BE2C (cell line): ENCODE measurements at regions not wholly inside any gene's neighbourhood (a gene's known extent, or its start where the extent isn't known, plus 50 kb on each side); places are given as distances from the start of the nearest gene placed in this dataset.
"Not testable (repeated sequence)": the region's sequence is repeated elsewhere in the genome, so short reads cannot be mapped to it uniquely, and the experiment has no call there.

ENCODE experiments used
- DNase-seq: peaks from one replicate; pipeline ENCODE4 v3.0.0-alpha.2; 2020
- H3K27me3 ChIP-seq: fragments of 250-450 bp; sonication (Bioruptor Pico); 2 replicates; pipeline ENCODE4 v1.5.1; 2020; ENCODE audit warnings: mild to moderate bottlenecking
- H3K36me3 ChIP-seq: fragments of 250-450 bp; sonication (Bioruptor Pico); 2 replicates; pipeline ENCODE4 v1.5.1; 2020; ENCODE audit warnings: mild to moderate bottlenecking
- H3K4me1 ChIP-seq: fragments of 250-450 bp; sonication (Bioruptor Pico); 2 replicates; pipeline ENCODE4 v1.5.1; 2020
- H3K4me3 ChIP-seq: 2 replicates; pipeline ENCODE4 v1.5.1; 2011; ENCODE audit warnings: low read depth, low read length
- H3K9me3 ChIP-seq: fragments of 250-450 bp; sonication (Bioruptor Pico); 2 replicates; pipeline ENCODE4 v1.5.1; 2020
- TF ChIP-seq, protein P1 (sequence below): IDR thresholded peaks from 2 replicates; pipeline ENCODE4 v1.5.1; 2012; ENCODE audit warnings: mild to moderate bottlenecking, low read depth, low read length

DNA sequence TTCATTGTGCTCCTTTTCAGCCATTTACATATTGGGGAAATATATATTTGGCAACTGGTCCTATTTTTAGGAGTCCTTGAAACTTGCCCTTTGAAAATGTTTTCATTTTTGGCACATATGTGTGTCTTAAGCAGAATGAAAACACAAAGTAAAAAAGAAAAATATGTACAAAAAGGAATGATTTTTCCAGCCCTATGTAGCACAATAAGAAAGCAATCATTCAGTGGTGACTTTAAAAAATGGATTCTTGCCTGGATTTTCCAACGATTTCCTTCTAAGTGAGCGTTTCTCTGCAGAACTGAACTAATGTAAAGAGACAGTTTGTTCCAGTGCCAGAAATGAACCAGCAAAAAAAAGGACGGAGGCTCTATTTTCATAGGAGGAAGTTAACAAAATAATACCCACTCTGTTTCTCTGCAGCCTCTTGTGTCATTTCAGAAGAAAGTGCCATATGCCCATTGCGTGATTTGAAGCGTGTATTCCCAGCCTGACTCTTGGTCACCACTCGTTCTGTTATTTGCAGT is 340.1 kb downstream of the SETD4 start:
- DNase-seq = no peak
- H3K36me3 ChIP-seq = no peaks in the 10 kb centered on the region
- TF ChIP-seq, protein P1, sequence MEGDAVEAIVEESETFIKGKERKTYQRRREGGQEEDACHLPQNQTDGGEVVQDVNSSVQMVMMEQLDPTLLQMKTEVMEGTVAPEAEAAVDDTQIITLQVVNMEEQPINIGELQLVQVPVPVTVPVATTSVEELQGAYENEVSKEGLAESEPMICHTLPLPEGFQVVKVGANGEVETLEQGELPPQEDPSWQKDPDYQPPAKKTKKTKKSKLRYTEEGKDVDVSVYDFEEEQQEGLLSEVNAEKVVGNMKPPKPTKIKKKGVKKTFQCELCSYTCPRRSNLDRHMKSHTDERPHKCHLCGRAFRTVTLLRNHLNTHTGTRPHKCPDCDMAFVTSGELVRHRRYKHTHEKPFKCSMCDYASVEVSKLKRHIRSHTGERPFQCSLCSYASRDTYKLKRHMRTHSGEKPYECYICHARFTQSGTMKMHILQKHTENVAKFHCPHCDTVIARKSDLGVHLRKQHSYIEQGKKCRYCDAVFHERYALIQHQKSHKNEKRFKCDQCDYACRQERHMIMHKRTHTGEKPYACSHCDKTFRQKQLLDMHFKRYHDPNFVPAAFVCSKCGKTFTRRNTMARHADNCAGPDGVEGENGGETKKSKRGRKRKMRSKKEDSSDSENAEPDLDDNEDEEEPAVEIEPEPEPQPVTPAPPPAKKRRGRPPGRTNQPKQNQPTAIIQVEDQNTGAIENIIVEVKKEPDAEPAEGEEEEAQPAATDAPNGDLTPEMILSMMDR = no peak

DNA sequence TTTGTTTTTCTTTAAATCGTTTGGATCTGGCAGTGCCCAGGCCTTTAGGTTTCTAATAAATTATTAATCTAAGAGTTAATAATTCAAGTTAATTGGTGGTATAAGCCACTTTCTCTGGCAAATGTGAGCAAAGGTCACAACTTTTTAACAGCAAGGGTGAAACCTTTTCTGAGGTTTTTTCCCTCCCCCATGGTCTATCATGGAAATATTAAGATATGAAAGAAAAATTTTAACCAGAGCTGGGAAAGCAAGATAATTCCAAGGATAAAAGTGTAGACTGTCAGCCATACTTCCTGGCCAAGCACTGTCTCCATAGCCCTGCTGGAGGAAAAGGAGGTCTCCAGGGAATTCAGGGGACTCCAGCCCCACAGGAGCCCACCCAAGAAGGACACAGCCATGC is 341.2 kb downstream of the SETD4 start:
- Histone ChIP-seq H3K27me3 (no peaks in the 10 kb centered on the region), H3K4me3 (no peak overlapping the region), H3K4me1 (no peaks in the 10 kb centered on the region), H3K9me3 (no peaks in the 10 kb centered on the region; the same call in 1 of the 2 replicates), H3K36me3 (no peaks in the 10 kb centered on the region)
- no peak for DNase-seq
- TF ChIP-seq, protein P1 = no peak

More for the DNA sequence above, 340.1 kb downstream of the SETD4 start:
- Histone ChIP-seq H3K4me1 (no peaks in the 10 kb centered on the region), H3K9me3 (no peaks in the 10 kb centered on the region), H3K4me3 (no peak overlapping the region), H3K27me3 (no peaks in the 10 kb centered on the region)

DNA sequence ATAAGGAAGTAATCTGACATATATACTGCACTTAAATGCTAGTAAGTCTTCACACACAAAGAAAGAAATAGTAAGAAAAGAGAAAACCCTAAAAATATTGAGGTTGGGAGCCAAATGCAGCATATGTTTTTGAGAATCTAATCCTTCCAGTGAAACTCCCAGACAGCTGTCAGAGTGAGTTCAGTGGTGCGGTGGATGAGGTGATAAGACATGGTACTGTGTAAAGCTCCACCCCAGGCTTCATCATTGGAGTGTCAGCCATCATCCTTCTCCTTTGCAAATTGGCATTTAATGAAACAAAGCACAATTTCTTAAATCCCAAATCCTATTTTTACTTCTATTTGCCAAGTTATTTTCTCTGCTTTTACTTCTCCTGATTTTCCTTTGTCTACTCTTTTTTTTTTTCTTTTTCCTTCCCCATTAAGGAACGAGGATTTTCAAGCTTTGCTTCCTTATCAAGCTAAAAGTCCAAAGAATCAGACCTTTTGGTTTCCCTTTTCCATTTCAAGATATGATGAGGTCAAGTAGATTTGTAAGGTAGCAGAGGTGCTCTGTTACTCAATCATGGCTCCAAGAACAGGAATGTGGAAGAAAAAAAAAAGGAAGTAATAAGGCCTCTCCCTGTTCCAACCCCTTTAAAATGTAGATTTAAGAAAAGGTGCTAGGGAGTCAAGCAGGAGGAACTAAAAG is 343.3 kb downstream of the SETD4 start:
- no peaks in the 10 kb centered on the region for H3K4me1 ChIP-seq
- no peak for DNase-seq
- TF ChIP-seq, protein P1 = no peak
- no peaks in the 10 kb centered on the region for H3K36me3 ChIP-seq
- no peaks in the 10 kb centered on the region for H3K27me3 ChIP-seq
- no peak overlapping the region for H3K4me3 ChIP-seq
- no peaks in the 10 kb centered on the region; the same call in 1 of the 2 replicates for H3K9me3 ChIP-seq

DNA sequence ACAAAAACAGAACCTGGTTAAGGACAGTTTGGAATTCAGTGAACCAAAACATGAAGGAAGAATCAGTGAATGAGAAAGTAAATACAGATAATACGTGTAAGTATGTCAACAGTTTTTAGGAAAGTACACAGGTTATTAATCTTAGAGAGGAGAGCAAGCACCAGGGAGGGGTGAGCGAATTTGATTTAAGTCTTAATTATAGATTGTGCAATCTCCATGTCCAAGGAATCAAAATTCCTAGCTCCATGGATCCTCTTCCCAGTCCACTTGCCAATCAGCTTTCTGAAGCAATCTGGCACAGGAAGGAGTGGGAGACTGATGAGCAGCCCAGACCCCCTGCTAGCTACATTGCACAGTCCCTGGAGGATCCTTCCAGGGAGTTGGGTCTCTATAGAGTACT is 346.4 kb downstream of the SETD4 start:
- TF ChIP-seq, protein P1 = no peak
- Histone ChIP-seq H3K9me3 (no peaks in the 10 kb centered on the region; the same call in 1 of the 2 replicates), H3K4me1 (no peaks in the 10 kb centered on the region), H3K36me3 (no peaks in the 10 kb centered on the region), H3K4me3 (no peak overlapping the region), H3K27me3 (no peaks in the 10 kb centered on the region)
- DNase-seq = no peak

DNA sequence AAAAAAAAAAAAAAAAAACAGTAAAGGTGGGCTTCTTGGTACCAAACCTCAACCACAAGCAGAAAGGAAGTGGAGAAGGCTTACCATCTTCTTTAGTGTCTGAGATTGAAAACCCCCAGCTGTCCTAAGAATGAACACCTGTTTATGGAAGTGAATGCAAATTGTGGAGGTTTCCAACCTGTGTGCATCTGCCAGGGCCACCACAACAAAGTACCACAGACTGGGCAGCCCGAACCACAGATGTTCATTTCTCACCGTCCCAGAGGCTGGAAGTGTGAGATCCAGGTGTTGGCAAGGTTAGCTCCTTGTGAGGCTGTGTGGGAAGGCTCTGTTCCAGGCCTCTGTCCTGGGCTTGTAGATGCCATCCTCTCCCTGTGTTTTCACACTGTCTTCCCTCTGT is 348.7 kb downstream of the SETD4 start:
- DNase-seq = no peak
- no peaks in the 10 kb centered on the region for H3K4me1 ChIP-seq
- no peaks in the 10 kb centered on the region for H3K36me3 ChIP-seq
- no peaks in the 10 kb centered on the region for H3K27me3 ChIP-seq
- no peaks in the 10 kb centered on the region; the same call in 1 of the 2 replicates for H3K9me3 ChIP-seq
- no peak overlapping the region for H3K4me3 ChIP-seq
- TF ChIP-seq, protein P1 = no peak

DNA sequence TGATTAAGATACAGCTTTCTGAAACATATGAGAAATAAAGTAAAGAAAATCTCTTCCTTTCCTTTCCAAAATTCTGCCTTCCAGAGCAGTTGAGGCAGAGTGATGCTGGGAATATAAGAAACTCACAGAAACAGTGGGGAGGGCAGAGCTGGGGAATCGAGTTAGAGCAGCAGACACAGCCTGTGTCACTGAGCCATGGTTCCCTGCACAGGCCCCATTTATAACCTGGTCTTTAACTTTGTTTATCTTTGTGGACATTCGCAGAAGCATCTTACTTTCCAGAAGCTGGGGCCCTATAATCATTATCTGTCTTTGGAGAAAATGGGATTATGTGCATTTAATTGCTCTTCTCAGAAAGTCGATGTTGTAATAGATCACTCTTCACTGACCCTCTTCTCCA is 349.1 kb downstream of the SETD4 start:
- no peaks in the 10 kb centered on the region; the same call in 1 of the 2 replicates for H3K9me3 ChIP-seq
- H3K4me3 ChIP-seq = no peak overlapping the region
- TF ChIP-seq, protein P1 = no peak
- no peak for DNase-seq
- H3K36me3 ChIP-seq = no peaks in the 10 kb centered on the region
- no peaks in the 10 kb centered on the region for H3K4me1 ChIP-seq
- H3K27me3 ChIP-seq = no peaks in the 10 kb centered on the region

DNA sequence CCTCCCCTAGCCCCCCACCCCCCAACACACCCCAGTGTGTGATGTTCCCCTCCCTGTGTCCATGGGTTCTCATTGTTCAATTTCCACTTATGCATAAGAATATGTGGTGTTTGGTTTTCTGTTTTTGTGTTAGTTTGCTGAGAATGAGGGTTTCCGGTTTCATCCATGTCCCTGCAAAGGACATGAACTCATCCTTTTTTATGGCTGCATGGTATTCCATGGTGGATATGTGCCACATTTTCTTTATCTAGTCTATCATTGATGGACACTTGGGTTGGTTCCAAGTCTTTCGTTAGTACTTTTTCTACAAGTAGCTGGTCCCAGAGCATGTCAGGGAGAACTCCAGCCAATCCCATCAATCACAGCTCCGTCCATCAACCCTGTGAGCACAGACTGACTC is 350.3 kb downstream of the SETD4 start:
- not testable (repeated sequence) for DNase-seq, H3K36me3 ChIP-seq, H3K27me3 ChIP-seq, H3K9me3 ChIP-seq, H3K4me3 ChIP-seq, H3K4me1 ChIP-seq
